ENCODE measurements at regions not wholly inside any gene's neighbourhood (a gene's known extent, or its start where the extent isn't known, plus 50 kb on each side); places are given as distances from the start of the nearest gene placed in this dataset.

- TF ChIP-seq, protein P1, sequence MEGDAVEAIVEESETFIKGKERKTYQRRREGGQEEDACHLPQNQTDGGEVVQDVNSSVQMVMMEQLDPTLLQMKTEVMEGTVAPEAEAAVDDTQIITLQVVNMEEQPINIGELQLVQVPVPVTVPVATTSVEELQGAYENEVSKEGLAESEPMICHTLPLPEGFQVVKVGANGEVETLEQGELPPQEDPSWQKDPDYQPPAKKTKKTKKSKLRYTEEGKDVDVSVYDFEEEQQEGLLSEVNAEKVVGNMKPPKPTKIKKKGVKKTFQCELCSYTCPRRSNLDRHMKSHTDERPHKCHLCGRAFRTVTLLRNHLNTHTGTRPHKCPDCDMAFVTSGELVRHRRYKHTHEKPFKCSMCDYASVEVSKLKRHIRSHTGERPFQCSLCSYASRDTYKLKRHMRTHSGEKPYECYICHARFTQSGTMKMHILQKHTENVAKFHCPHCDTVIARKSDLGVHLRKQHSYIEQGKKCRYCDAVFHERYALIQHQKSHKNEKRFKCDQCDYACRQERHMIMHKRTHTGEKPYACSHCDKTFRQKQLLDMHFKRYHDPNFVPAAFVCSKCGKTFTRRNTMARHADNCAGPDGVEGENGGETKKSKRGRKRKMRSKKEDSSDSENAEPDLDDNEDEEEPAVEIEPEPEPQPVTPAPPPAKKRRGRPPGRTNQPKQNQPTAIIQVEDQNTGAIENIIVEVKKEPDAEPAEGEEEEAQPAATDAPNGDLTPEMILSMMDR (conservative IDR thresholded peaks at IDR 0.05; ENCODE audit: low read depth, low read length) = no peak
- DNase-seq (ENCODE audit: low read depth) = no peak
These were observed 341.1 kb downstream of the RAPGEF2 start for GRCh38 chr4:159443975-159444374.

GRCh38 chr4:159444678-159445077 lies 341.8 kb downstream of the RAPGEF2 start:
- TF ChIP-seq, protein P1 (conservative IDR thresholded peaks at IDR 0.05; ENCODE audit: low read depth, low read length) = peak; percentile 44
- no peak overlapping the region for H3K4me3 ChIP-seq (ENCODE audit: low read depth, low read length)
- DNase-seq (ENCODE audit: low read depth) = no peak

More at GRCh38 chr4:159443975-159444374, 341.1 kb downstream of the RAPGEF2 start:
- no peak overlapping the region for H3K4me3 ChIP-seq (ENCODE audit: low read depth, low read length)

GRCh38 chr4:159445692-159446091 lies 342.8 kb downstream of the RAPGEF2 start:
- no peak for DNase-seq (ENCODE audit: low read depth)
- TF ChIP-seq, protein P1 (conservative IDR thresholded peaks at IDR 0.05; ENCODE audit: low read depth, low read length) = no peak
- no peak overlapping the region for H3K4me3 ChIP-seq (ENCODE audit: low read depth, low read length)

GRCh38 chr4:159446266-159446976 lies 343.5 kb downstream of the RAPGEF2 start:
- TF ChIP-seq, protein P1 (conservative IDR thresholded peaks at IDR 0.05; ENCODE audit: low read depth, low read length) = peak; percentile 97
- no peak for DNase-seq (ENCODE audit: low read depth)
- H3K4me3 ChIP-seq (ENCODE audit: low read depth, low read length) = no peak overlapping the region

DNA sequence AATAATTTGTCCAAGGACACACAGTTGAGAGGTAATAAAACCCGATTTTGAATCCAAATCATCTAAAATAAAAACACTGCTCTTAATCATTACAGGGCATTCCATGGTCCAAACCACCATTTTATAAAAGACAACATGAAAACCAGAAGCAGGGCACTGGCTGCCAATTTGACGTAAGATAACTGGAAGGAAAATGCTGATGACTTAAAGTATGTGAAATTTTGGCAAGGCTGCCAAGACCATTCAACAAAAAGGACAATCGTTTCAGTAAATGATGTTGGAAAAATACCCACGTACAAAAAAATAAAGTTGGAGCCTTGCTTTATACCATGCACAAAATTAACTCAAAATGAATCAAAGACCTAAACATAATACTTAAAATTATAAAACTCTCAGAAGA lies 344.4 kb downstream of the RAPGEF2 start:
- DNase-seq (ENCODE audit: low read depth) = no peak
- H3K4me3 ChIP-seq (ENCODE audit: low read depth, low read length) = no peak overlapping the region
- TF ChIP-seq, protein P1 (conservative IDR thresholded peaks at IDR 0.05; ENCODE audit: low read depth, low read length) = no peak

DNA sequence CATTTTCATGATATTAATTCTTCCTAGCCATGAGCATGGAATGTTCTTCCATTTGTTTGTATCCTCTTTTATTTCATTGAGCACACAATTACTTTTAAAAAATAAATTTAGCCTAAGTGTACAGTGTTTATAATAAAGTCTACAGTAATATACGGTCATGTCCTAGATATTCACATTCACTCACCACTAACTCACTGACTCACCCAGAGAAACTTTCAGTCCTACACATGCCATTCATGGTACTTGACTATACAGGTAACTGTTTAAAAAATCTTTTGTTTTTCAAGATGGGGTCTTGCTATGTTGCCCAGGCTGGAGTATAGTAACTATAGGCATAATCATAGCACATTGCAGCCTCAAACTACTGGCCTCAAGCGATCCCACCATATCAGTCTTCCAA lies 348.1 kb downstream of the RAPGEF2 start:
- H3K4me3 ChIP-seq (ENCODE audit: low read depth, low read length) = no peak overlapping the region
- TF ChIP-seq, protein P1 (conservative IDR thresholded peaks at IDR 0.05; ENCODE audit: low read depth, low read length) = no peak
- DNase-seq (ENCODE audit: low read depth) = no peak

GRCh38 chr4:159455675-159456237 lies 352.9 kb downstream of the RAPGEF2 start:
- DNase-seq (ENCODE audit: low read depth) = no peak
- TF ChIP-seq, protein P1 (conservative IDR thresholded peaks at IDR 0.05; ENCODE audit: low read depth, low read length) = peak; percentile 94
- H3K4me3 ChIP-seq (ENCODE audit: low read depth, low read length) = no peak overlapping the region

Measured in epithelial cell of proximal tubule (primary cell).